HG02763 (cell line): ENCODE measurements at regions not wholly inside any gene's neighbourhood (a gene's known extent, or its start where the extent isn't known, plus 50 kb on each side); places are given as distances from the start of the nearest gene placed in this dataset.
"Not testable (repeated sequence)": the region's sequence is repeated elsewhere in the genome, so short reads cannot be mapped to it uniquely, and the experiment has no call there.

Experiments used
- ATAC-seq: cut with Tn5 transposase; IDR thresholded peaks from one replicate; pipeline ENCODE4 v1.9.1; 2021; ENCODE audit warnings: mild to moderate bottlenecking, moderate library complexity; ENCODE audit not compliant: unreplicated experiment

DNA sequence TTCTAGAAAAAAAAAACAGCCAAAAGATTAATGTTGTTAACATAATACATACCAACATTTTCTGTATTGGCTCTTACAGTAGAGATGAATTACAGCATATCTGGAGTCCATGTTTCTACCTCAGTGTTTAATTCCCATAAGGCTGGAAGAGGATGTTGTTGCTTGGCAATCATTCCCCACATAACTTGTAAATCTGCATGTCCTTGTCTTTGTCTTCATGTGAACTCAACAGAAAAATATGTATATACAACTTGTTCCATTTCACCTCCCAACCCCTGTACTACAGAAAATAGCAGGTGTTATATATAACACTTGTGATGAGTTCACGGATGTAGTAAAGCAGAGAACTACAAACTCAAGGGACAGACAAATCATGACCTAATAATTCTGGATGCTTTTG lies 160.9 kb upstream of the SEMA3C start:
- no peak for ATAC-seq

DNA sequence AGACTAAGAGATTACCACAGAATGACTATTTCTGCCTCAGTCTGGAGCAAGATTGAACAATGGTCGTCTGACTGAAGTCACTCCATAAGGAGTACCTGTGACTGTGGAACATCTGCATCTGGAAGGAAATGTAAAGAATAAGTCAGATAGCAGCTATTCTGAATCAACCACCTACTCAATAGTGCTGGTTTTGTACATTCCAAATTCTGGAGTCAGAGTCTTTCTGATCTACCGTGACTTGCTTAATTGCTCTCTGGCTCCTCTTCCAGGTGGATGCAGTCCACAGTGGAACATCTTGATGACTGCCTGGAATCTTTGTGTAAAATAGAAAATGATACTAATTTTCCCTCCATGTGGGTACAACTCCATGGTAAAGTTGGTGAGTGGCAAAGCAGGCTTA lies 156.3 kb upstream of the SEMA3C start:
- no peak for ATAC-seq

DNA sequence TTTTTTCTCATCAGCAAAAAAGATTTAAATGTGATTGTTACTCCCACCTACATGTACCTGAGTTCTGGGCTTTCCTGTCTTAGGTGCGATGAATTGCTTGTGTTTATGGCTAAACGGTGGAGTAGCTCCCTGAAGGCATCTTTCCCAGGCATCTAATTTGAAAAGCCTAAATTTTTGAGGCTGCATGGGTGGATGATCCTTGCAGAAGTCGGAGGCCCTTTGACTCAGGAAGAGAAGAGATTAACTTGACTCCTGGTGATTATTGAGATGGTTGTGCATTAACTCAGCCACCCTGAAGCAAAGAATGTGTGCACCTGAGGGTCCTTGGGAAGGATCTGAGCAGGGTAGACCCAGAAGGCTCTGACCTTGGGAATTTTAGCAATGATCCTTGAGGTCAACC lies 155.6 kb upstream of the SEMA3C start:
- ATAC-seq, result no peak

DNA sequence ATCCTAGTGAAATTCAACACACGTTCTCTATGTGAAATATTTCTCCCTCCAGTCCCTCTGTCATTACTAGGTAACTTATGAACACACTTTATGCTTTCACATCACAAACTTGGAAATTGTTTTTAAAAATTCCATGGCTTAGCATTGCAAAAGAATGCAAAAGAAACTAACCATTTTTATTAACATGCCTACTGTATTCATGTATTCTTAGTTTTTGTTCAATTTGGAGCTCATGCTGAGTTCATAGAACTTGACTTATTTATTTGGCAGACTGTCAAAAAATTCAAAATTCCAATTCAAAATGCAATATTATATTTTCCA lies 155.0 kb upstream of the SEMA3C start:
- ATAC-seq, result no peak

DNA sequence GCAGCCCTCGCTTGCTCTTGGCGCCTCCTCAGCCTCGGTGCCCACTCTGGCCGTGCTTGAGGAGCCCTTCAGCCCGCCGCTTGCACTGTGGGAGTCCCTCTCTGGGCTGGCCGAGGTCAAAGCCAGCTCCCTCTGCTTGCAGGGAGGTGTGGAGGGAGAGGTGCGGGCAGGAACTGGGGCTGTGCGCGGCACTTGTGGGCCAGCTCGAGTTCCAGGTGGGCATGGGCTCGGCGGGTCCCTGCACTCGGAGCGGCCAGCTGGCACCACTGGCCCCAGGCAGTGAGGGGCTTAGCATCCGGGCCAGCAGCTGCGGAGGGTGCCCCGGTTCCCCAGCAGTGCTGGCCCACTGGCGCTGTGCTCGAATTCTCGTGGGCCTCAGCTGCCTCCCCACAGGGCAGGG lies 152.1 kb upstream of the SEMA3C start:
- ATAC-seq, result no peak

DNA sequence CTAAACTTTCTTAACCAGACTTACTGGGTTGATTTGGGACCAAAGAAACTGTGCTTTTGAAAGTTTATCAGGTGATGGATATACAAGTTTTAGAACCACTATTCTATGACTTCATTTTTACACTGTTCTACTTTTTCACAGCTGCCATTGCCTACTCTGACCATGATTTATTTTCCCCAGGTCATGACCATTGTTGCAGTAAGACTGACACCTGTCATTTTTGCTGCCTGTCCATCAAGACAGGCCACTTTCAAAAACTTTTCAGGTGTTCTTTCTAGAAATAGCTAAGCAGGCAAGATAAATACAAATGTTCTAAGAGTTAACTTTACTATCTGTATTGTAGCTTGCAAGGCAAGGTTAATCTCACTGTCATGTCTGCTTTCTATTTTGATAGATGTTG lies 147.9 kb upstream of the SEMA3C start:
- ATAC-seq, result no peak

DNA sequence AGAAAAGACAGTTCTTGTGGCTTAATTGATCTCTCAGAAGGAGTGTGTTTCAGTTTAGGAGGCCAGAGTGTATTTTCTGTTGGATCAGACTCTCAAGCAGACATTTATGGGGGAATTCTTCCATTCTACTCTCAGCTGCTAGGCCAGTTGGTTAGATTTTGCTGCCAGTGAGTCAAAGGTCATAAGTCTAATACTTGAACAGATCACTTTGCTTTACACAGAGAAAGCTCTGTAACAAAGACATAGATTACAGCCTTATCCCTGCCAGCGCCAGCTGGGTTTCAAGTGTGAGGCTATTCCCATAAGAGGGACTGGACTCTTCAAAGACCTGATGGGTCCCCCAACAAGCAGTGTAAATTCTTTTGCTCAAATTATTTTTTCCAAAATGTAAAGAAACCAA lies 145.6 kb upstream of the SEMA3C start:
- ATAC-seq, result no peak

DNA sequence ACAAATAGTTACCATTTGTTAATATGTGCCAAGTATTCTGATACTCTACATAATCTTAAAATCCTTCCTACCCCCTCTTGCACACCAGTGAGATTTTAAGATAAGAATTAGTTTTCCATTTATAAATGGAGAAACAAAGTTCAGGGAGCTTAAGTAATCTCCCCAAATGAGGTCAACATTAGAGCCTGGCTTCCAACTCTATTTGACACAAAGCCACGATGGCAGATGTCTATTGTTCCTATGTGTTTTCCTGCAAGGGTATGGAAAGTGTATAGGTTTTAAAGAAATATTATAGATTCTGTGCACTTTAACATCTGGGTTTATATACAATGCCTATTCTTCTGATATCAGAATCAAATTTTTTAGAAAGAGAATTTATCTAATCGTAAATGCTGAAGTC lies 143.9 kb upstream of the SEMA3C start:
- no peak for ATAC-seq

DNA sequence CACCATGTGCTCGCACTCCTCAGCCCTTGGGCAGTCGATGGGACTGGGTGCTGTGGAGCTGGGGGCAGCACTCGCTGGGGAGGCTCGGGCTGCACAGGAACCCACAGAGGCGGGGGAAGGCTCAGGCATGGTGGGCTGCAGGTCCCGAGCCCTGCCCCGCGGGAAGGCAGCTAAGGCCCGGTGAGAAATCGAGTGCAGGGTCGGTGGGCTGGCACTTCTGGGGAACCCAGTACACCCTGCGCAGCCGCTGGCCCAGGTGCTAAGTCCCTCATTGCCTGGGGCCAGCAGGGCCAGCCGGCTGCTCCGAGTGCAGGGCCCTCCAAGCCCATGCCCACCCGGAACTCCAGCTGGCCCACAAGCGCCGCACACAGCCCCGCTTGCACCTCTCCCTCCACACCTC lies 138.6 kb upstream of the SEMA3C start:
- not testable (repeated sequence) for ATAC-seq

DNA sequence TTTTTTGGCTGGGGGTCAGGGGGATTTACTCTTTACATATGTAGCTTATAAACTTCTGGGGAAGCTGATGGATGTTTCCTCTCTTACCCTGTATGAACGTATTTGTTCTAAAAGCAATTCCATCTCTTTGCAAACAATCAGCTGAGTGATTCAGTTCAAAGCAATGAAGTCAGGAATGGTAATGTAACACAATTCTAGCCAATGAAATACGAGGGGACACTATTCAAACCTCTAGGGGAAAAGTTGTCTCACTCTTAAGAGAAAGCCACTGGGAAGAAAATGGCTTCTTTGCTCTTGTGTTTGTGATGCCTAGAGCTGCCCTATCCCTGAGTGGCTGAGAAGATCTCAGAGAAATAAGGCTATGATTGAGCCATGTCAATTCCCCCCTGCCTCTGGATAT lies 134.8 kb upstream of the SEMA3C start:
- no peak for ATAC-seq

DNA sequence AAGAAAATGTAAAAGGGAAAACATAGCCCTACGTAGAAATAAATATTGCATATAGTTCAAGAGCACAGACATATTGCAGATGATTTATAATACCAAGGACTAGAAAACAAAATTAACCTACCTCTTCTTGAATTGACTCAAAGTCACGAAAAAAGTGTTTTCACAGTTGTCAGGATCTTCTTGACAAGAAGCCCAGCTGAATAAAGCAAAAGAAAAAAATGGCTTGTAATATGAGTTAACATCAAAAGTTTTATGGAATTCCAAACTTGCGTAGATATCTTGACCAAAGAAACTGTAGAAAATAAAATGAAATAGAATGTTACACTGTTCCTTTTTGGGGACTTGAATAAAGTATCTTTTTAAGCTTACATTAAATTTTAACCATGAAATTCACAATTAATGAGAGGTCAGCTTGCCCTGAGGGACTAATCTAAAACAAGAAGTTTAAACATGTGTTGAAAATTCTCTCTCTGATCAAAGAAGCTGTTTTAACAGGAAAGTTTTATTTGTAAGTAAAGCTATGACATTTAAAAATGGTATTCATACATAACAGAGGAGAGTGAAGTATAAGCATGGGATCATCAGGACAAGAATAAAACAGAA lies 133.1 kb upstream of the SEMA3C start:
- ATAC-seq, result no peak

DNA sequence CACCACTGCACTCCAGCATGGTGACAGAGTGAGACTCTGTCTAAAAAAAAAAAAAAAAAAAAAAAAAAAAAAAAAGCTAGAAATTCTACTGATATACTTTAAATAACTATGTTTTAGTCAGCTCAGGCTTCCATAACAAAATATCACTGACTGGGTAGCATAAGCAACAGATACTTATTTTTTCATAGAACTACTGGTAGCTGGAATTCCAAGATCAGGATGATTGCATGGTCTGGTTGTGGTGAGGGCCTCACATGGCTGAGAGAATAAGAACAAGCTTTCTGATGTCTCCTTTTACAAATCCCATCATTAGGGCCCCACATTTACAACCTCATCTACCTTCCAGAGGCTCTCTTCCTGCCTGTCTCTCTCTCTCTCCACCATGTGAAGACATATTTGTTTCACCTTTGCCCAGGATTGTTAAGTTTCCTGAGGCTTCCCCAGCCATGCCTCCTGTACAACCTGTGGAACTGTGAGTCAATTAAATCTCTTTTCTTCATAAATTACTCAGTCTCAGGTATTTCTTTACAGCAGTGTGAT lies 126.7 kb upstream of the SEMA3C start:
- ATAC-seq, result no peak

DNA sequence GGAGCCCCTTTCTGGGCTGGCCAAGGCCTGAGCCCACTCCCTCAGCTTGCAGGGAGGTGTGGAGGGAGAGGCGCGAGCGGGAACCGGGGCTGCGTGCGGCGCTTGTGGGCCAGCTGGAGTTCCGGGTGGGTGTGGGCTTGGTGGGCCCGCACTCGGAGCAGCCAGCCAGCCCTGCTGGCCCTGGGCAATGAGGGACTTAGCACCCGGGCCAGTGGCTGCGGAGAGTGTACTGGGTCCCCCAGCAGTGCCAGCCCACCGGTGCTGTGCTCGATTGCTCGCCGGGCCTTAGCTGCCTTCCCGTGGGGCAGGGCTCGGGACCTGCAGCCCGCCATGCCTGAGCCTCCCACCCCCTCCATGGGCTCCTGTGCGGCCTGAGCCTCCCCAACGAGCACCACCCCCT lies 123.8 kb upstream of the SEMA3C start:
- ATAC-seq, result not testable (repeated sequence)

DNA sequence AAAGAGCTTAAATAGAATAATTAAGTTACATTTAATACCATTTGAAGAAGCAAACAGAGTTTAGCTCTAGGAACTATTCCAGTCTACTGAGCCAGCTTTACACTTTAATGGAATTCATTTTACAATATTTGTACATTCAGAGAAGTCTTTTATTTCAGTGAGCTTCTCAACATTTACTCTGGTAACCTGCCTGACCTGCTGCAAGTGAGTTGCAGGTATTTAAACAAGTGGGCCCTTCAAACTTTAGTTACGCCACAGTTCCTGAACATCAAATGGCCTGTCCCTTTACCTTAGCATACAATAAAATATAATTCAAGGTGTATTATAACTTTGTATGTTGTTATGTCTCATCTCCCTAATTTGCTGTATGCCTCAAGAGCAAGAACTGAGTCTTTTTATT lies 121.6 kb upstream of the SEMA3C start:
- no peak for ATAC-seq

DNA sequence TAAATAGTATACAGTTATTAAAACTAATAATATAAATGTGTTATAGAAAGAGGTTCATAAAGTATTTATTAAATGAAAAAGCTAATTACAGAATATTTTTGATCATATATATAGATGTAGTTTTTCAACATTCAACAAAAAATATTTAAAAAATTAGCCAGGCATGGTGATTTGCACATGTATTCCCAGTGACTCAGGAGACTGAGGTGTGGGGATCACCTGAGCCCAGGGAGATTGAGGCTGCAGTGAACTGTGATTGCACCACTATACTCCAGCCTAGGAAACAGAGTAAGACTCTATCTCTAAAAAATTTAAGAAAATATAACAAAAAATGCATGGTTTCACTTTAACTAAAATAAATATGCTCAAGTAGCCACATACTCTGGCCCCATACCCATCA lies 118.0 kb upstream of the SEMA3C start:
- no peak for ATAC-seq

DNA sequence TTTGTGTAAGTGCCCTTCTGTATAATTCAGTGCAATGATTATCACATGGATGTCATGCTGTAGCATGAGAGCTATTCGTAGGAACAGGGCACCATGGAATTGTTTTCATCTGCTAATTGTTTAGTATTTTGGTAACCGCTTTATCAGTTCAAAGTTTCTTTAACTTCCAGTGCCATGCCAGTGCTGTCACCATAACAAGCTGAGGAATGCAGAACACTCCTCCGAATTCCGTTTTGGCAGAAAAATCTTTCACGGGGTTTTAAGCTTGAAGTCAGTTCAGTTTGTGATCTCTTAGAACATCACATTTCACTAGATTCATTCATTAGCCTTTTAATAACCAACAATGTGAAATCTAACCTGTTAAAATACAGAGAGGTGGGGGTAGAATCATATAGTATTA lies 117.2 kb upstream of the SEMA3C start:
- ATAC-seq, result no peak

DNA sequence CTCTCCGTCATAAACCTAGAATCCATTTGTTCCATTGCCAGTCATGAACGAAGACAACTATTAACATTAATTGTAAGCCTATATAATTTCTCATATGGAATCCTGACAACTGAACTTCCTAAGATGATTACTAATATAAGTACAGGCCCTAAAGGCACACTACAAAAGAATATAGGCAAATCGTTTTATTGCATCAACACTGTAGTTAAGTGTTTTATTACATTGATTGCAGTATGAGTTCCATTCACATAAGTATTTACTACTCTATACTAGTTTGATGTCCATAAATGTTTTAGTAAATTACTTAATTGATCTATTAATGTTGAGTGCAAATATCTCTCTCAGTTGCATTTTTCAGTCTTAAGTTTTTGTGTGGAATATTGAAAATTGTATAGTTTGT lies 113.1 kb upstream of the SEMA3C start:
- no peak for ATAC-seq

DNA sequence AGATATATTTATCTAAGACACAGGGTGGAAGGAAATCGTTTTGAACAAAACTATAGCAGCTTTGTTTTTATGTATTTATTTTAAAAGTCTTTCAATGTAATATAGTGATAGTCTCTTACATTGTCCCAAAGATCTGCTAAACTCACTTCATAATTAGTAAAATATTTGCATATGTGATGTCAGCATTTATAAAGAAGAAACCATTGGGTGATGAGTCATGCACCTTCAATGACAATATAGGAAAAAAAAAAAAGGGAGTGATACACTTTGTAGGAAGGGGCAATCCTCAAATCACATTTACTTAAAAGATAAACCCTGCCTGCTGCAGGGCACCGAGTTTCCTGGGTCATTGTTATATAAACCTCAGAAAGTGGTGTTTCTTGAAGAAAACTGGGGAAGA lies 112.4 kb upstream of the SEMA3C start:
- ATAC-seq, result no peak

DNA sequence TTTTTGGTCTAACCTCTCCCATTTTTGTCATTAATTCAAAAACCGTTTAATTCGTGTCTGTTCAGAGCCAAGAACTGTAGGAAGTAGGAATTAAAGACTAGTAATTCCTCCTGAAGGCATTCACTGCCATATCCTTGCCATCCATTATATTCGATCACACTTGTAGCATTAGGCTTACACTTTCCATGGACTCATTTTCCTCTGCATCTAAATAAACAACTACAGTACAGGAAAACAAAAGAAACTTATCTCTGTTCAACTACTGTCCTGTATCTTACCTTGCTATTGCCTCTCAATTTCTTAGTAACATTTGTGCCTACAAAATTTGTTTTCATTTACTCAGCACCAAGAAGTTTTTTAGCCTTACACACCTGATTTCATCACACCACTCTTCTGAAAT lies 111.6 kb upstream of the SEMA3C start:
- no peak for ATAC-seq

DNA sequence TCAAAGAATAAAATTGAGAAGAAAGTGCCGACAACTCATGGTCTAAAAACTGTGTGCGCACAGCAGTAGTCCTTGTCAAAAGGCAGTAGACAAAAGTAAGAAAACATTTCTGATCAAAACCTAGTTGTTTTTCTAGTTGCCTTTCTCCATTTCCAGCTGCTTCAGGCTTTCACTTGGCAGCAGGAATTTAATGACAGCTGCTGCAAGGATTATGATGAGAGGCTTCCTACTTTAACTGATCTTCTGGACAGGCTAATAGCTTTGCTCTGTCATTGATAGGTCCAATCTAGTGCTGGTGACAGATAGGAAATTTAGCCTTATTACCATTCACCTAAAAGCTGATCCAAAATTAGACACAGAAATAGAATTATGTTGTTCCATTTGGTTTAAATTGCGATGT lies 110.7 kb upstream of the SEMA3C start:
- ATAC-seq, result no peak

DNA sequence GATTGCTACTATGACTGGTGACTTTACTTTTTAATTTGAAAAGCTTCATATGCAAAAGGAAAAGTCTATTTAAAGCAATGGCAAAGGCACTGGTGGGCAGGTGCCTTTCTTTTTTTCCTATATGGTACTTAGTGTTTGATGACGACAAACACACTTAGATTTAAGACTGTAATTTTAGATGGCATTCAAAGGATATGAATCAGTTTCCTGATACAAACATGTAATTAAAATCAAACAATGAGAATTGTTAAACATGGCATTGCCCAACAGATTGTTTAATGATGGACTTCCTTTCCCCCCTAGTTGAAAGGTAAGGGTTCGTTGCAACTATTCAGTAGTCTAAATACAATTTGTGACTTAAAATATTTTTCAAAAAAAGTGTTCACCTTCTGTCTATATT lies 106.5 kb upstream of the SEMA3C start:
- ATAC-seq, result no peak

DNA sequence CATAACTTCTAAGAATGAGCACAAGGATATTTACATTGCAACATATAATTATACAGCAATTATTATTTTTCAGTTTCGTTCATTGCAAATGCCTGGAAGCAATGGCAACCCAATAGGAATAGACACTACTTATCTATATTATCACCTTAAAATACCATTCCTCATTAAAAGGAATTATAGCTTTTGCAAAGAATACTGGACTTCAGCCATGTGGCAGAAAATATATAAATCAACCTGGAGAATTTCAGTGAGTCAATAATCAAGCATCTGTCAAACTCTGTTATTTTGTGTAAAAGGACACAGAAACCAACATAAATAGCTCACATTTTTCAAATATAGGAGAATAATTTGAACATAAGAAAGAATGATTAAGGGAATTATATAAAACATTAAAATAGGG lies 96.1 kb upstream of the SEMA3C start:
- ATAC-seq, result no peak

DNA sequence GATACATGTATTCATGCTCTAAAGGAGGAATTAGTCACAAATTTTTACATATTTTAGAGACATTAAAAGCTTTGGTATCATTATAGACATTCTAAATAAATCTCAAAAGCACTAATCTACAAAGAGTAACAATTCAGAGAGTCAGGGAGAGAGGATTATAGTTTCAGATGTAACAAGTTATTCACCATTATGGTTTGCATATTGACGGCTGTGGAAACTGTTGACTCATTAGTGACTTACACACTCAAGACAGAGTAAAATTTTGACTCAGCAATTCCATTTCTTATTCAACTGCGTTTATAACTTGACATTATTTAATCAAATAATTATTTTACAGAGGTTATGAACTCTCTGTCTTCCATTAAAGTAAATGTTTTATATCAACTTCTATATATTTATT lies 95.4 kb upstream of the SEMA3C start:
- ATAC-seq, result no peak
